Calu3 (cell line): ENCODE measurements at regions not wholly inside any gene's neighbourhood (a gene's known extent, or its start where the extent isn't known, plus 50 kb on each side); places are given as distances from the start of the nearest gene placed in this dataset.

ENCODE experiments used
- BruUV-seq: library from RNA; stranded (reverse); fragments of 400-500 nt; replicated peaks from 2 replicates; lab custom pipeline; 2021; lab: Mats Ljungman, UMichigan
- CTCF ChIA-PET: fragments of 300-600 bp; sonication (Branson Sonifier 250); formaldehyde crosslinking; loops from one replicate; lab custom pipeline; 2022; ENCODE audit warnings: antibody characterized with exemption; lab: Charles Lee
- DNase-seq: peaks from one replicate; pipeline ENCODE4 v3.0.0; 2022
- H3K27ac Mint-ChIP-seq: one replicate; pipeline ENCODE4 v1.8.0; 2022; ENCODE audit warnings: mixed read lengths; ENCODE audit not compliant: unreplicated experiment
- H3K27me3 Mint-ChIP-seq: one replicate; pipeline ENCODE4 v1.8.0; 2022; ENCODE audit warnings: mixed read lengths; ENCODE audit not compliant: unreplicated experiment
- H3K36me3 Mint-ChIP-seq: one replicate; pipeline ENCODE4 v1.8.0; 2022; ENCODE audit warnings: mild to moderate bottlenecking, moderate library complexity, mixed read lengths; ENCODE audit not compliant: insufficient read depth, unreplicated experiment
- H3K4me1 Mint-ChIP-seq: one replicate; pipeline ENCODE4 v1.8.0; 2022; ENCODE audit warnings: mild to moderate bottlenecking, low read depth, mixed read lengths; ENCODE audit not compliant: unreplicated experiment
- H3K4me3 Mint-ChIP-seq: one replicate; pipeline ENCODE4 v1.8.0; 2022; ENCODE audit warnings: mild to moderate bottlenecking, low read depth, moderate library complexity, mixed read lengths; ENCODE audit not compliant: unreplicated experiment
- H3K9me3 Mint-ChIP-seq: one replicate; pipeline ENCODE4 v1.8.0; 2022; ENCODE audit warnings: low read depth, mixed read lengths; ENCODE audit not compliant: unreplicated experiment
- intact Hi-C: fragments of 100-400 bp; cut with micrococcal nuclease; formaldehyde crosslinking; loops from one replicate; pipeline ENCODE4 v1.10.0; 2022; ENCODE audit not compliant: unreplicated experiment
- TF ChIP-seq, protein P1 (sequence below): fragments of 200-600 bp; IDR thresholded peaks from one replicate; pipeline ENCODE4 v1.8.0; 2022; ENCODE audit warnings: antibody characterized with exemption; ENCODE audit not compliant: unreplicated experiment

DNA sequence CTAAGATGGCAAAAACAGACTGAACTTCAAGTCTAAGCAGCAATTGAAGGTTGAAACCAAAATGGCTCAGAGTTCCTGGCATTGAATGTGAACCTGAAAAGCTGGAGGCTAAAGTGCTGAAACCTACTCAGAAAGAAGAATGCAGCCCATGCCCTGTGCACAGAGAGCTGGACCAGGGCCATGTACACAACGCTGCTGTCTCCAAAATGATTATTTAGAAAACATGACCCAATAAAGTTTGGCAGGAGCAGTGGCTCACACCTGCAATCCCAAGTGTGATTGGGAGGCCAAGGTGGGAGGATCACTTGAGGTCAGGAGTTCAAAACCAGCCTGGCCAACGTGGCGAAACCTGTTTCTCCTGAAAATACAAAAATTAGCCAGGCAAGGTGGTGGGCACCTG is 158.9 kb downstream of the AKR1D1 start:
- TF ChIP-seq, protein P1, sequence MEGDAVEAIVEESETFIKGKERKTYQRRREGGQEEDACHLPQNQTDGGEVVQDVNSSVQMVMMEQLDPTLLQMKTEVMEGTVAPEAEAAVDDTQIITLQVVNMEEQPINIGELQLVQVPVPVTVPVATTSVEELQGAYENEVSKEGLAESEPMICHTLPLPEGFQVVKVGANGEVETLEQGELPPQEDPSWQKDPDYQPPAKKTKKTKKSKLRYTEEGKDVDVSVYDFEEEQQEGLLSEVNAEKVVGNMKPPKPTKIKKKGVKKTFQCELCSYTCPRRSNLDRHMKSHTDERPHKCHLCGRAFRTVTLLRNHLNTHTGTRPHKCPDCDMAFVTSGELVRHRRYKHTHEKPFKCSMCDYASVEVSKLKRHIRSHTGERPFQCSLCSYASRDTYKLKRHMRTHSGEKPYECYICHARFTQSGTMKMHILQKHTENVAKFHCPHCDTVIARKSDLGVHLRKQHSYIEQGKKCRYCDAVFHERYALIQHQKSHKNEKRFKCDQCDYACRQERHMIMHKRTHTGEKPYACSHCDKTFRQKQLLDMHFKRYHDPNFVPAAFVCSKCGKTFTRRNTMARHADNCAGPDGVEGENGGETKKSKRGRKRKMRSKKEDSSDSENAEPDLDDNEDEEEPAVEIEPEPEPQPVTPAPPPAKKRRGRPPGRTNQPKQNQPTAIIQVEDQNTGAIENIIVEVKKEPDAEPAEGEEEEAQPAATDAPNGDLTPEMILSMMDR, result no peak
- CTCF ChIA-PET, result no interaction called here
- Mint-ChIP-seq H3K27ac (no peak overlapping the region), H3K9me3 (peaks cover 7% of the 10 kb centered on the region), H3K36me3 (no peaks in the 10 kb centered on the region), H3K4me3 (no peak overlapping the region), H3K4me1 (no peaks in the 10 kb centered on the region), H3K27me3 (no peaks in the 10 kb centered on the region)
- intact Hi-C loops, result no loop called here
- DNase-seq, result no peak
- no TSS peak for BruUV-seq

DNA sequence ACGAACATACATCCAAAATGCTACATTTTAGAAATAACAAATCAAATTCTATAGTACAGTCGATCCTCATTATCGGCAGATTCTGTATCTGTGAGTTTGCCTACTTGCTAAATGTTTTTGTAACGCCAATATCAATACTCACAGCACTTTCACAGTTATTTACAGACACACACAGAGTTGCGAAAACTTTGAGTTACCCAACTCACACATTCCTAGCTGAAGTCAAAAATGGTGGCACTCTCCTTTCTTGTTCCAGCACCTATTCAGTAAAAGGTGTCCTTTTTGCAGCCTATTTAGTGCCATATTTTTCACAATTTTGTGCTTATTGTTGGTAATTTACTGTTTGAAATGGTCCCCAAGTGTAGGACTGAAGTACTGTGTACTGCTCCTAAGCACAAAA is 161.7 kb downstream of the AKR1D1 start:
- Mint-ChIP-seq H3K27me3 (no peaks in the 10 kb centered on the region), H3K4me3 (no peak overlapping the region), H3K36me3 (no peaks in the 10 kb centered on the region), H3K9me3 (peaks cover under 1% of the 10 kb centered on the region), H3K4me1 (no peaks in the 10 kb centered on the region), H3K27ac (no peak overlapping the region)
- DNase-seq, result no peak
- no TSS peak for BruUV-seq
- TF ChIP-seq, protein P1, result no peak
- CTCF ChIA-PET, result no interaction called here
- intact Hi-C loops, result no loop called here

DNA sequence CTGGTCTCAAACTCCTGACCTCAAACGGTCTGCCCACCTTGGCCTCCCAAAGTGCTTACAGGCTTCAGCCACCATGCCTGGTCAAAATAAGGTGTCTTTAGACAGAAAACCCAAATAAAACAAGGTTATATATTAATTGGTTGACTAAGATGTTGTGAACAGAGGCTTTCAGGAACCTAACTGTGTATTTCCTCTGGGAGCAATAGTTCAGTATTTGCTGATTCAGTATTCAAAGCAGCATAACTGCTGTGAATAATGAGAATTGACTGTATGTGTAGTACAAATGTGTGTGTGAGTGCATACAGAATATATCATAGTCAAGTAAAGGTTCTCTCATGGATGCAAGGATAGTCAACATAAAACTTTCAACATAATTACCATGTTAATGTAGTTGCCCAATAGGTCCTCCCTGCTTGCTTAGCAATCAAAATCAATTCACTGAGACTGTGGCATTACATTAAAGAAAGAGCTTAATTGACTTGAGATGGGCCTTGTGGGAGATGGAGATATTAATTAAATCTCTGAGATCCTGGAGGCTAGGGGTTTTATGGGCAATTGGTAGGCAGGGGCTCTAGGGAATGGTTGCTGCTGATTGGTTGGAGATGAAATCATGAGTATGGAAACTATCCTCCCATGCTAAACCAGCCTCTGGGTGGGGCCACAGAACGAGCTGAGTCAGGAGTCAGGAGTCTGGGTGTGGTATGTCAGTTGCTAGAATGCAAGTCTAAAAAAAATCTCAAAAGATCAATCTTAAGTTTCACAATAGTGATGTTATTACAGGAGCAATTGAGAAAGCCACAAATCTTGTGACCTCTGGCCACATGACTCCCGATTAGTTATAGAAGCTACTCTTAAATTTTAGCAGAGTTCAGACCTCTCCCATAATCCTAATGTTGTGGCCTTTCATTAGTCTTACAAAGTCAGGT is 162.7 kb downstream of the AKR1D1 start:
- Mint-ChIP-seq H3K4me1 (no peaks in the 10 kb centered on the region), H3K9me3 (no peaks in the 10 kb centered on the region), H3K27ac (no peak overlapping the region), H3K4me3 (no peak overlapping the region), H3K36me3 (no peaks in the 10 kb centered on the region), H3K27me3 (no peaks in the 10 kb centered on the region)
- TF ChIP-seq, protein P1, result no peak
- CTCF ChIA-PET, result no interaction called here
- intact Hi-C loops, result no loop called here
- peak; percentile 24 for DNase-seq
- no TSS peak for BruUV-seq

DNA sequence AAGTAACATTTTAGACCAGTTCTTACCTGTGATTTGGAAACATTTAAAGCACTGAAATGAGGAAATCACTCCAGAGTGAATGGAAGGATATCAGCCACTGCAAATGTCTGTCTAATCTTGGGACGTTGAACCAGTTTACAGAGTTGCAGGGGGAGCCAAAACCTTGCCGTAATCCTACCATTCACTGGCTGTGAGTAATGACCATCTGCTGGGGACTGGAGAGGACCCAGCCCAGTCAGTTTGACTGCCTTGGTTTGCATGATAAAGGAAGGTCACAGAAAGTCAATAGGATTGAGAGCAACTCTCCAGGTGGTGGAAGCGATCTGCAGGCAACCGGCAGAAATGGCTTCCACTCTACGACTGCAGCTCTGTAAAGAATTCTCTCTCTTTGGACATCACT is 167.2 kb downstream of the AKR1D1 start:
- no peaks in the 10 kb centered on the region for H3K36me3 Mint-ChIP-seq
- no TSS peak for BruUV-seq
- TF ChIP-seq, protein P1, result no peak
- H3K27ac Mint-ChIP-seq, result no peak overlapping the region
- intact Hi-C loops, result no loop called here
- H3K4me1 Mint-ChIP-seq, result no peaks in the 10 kb centered on the region
- CTCF ChIA-PET, result no interaction called here
- peak; percentile 10 for DNase-seq
- peaks cover 9% of the 10 kb centered on the region for H3K9me3 Mint-ChIP-seq
- no peaks in the 10 kb centered on the region for H3K27me3 Mint-ChIP-seq
- no peak overlapping the region for H3K4me3 Mint-ChIP-seq
